Lower leg skin (tissue), 3 donors: ENCODE measurements at regions not wholly inside any gene's neighbourhood (a gene's known extent, or its start where the extent isn't known, plus 50 kb on each side); places are given as distances from the start of the nearest gene placed in this dataset.

Source experiments
- POLR2A ChIP-seq, 2 donors: fragments of 450-650 bp; IDR thresholded peaks; one replicate each; pipeline ENCODE4 v1.6.1; 2016 to 2017; ENCODE audit warnings: antibody characterized with exemption in 2 of 2, mild to moderate bottlenecking in 1 of 2, moderate library complexity in 1 of 2
- TF ChIP-seq, protein P1 (sequence below), 3 donors: fragments of 450-650 bp; IDR thresholded peaks; one replicate each; pipeline ENCODE4 v1.5.1; 2016; ENCODE audit warnings: antibody characterized with exemption in 3 of 3, mild to moderate bottlenecking in 3 of 3, moderate library complexity in 2 of 3

DNA sequence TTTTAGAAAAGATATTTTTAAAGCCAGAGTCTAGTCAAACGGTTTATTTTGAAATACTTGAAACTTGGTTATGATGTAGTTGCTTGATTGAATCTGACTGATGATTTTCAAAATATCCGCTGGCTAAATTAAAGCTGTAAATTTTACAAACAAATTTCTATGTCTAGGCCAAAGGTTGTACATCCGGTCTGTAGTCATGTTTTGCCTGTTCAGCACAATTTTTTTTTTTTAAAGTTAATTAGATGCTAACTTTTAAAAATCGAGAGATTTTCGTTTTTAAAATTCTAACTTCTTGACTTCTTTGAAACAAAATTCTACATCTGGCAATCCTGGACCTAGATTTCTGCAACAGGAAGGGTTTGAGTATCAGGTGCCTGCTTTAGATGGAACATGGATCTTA lies 412.4 kb downstream of the TXNL1 start:
- TF ChIP-seq, protein P1, sequence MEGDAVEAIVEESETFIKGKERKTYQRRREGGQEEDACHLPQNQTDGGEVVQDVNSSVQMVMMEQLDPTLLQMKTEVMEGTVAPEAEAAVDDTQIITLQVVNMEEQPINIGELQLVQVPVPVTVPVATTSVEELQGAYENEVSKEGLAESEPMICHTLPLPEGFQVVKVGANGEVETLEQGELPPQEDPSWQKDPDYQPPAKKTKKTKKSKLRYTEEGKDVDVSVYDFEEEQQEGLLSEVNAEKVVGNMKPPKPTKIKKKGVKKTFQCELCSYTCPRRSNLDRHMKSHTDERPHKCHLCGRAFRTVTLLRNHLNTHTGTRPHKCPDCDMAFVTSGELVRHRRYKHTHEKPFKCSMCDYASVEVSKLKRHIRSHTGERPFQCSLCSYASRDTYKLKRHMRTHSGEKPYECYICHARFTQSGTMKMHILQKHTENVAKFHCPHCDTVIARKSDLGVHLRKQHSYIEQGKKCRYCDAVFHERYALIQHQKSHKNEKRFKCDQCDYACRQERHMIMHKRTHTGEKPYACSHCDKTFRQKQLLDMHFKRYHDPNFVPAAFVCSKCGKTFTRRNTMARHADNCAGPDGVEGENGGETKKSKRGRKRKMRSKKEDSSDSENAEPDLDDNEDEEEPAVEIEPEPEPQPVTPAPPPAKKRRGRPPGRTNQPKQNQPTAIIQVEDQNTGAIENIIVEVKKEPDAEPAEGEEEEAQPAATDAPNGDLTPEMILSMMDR (IDR thresholded peaks at IDR 0.05), result no peak
- TF ChIP-seq POLR2A (IDR thresholded peaks at IDR 0.05), result no peak
